ENCODE measurements at regions not wholly inside any gene's neighbourhood (a gene's known extent, or its start where the extent isn't known, plus 50 kb on each side); places are given as distances from the start of the nearest gene placed in this dataset.

GRCh38 chr18:10093445-10093844 lies 179.6 kb downstream of the VAPA start:
- Mint-ChIP-seq H3K4me3 (ENCODE audit: unreplicated experiment) (no peak overlapping the region), H3K27me3 (ENCODE audit: low read depth) (no peaks in the 10 kb centered on the region), H3K27ac (ENCODE audit: unreplicated experiment) (no peak overlapping the region), H3K9me3 (ENCODE audit: low read depth) (no peaks in the 10 kb centered on the region), H3K36me3 (ENCODE audit: low read depth) (no peaks in the 10 kb centered on the region), H3K4me1 (ENCODE audit: low read depth) (peaks cover 20% of the 10 kb centered on the region)
- no peak for DNase-seq (ENCODE audit: low spot score)
- no peak for TF ChIP-seq CTCF (IDR thresholded peaks at IDR 0.05)

DNA sequence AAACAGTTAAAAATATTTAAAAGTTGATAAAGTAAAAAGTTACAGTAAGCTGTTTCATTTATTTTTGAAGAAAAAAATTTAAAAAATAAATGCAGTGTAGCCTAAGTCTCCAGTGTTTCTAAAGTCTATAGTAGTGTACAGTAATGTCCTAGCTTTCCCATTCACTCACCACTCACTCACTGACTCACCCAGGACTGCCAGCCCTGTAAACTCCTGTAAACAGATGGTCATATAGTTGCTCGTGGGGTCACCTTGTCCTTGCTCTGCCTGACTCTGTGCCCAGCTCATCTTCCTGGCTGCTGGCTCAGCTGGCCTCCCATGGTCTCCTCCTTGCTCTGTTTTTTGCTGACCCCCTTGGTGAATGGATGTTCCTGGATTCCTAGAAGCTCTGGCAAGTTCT lies 180.3 kb downstream of the VAPA start:
- no peak for TF ChIP-seq CTCF (IDR thresholded peaks at IDR 0.05)
- no peaks in the 10 kb centered on the region for H3K9me3 Mint-ChIP-seq (ENCODE audit: low read depth)
- no peak overlapping the region for H3K4me3 Mint-ChIP-seq (ENCODE audit: unreplicated experiment)
- DNase-seq (ENCODE audit: low spot score) = no peak
- no peaks in the 10 kb centered on the region for H3K27me3 Mint-ChIP-seq (ENCODE audit: low read depth)
- peaks cover 20% of the 10 kb centered on the region for H3K4me1 Mint-ChIP-seq (ENCODE audit: low read depth)
- peak overlapping the region; percentile 42 for H3K27ac Mint-ChIP-seq (ENCODE audit: unreplicated experiment)
- no peaks in the 10 kb centered on the region for H3K36me3 Mint-ChIP-seq (ENCODE audit: low read depth)

DNA sequence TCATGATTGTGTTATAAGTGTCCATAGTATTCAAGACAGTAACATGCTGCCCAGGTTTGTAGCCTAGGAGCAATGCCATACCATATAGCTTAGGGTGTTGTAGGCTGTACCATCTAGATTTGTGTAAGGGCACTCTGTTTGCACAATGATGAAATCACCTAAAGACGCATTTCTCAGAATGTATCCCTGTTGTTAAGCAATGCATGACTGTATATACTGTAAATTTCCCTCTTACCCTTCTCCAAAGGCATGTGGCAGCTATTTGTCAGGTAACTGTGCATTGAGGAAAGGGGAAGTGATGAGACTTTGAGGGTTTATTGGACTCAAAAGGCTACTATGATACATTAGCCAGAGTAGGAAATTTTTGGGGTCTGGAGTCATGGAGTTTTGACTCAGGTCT lies 180.8 kb downstream of the VAPA start:
- Mint-ChIP-seq H3K9me3 (ENCODE audit: low read depth) (no peaks in the 10 kb centered on the region), H3K4me1 (ENCODE audit: low read depth) (peaks cover 20% of the 10 kb centered on the region), H3K36me3 (ENCODE audit: low read depth) (no peaks in the 10 kb centered on the region), H3K27me3 (ENCODE audit: low read depth) (no peaks in the 10 kb centered on the region), H3K4me3 (ENCODE audit: unreplicated experiment) (no peak overlapping the region), H3K27ac (ENCODE audit: unreplicated experiment) (no peak overlapping the region)
- TF ChIP-seq CTCF (IDR thresholded peaks at IDR 0.05) = no peak
- DNase-seq (ENCODE audit: low spot score) = no peak

DNA sequence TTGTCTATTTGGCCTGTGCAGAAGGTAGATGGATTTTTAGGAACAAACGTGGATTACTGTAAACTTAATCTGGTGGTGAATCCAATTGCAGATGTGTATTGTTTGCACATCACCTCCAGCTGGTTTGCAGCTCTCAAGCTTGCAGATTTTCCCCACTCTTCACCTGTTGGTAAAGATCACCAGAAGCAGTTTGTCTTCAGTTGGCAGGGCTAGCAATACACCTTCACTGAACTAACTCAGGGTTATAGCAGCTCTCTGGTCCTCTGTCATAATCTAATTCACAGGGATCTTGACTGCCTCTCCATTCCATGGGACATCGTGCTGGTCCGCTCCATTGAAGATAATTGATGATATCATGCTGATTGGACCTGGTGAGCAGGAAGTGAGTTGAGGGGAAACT lies 181.5 kb downstream of the VAPA start:
- no peak for TF ChIP-seq CTCF (IDR thresholded peaks at IDR 0.05)
- Mint-ChIP-seq H3K4me3 (ENCODE audit: unreplicated experiment) (no peak overlapping the region), H3K27ac (ENCODE audit: unreplicated experiment) (no peak overlapping the region), H3K9me3 (ENCODE audit: low read depth) (no peaks in the 10 kb centered on the region), H3K4me1 (ENCODE audit: low read depth) (peaks cover 14% of the 10 kb centered on the region), H3K27me3 (ENCODE audit: low read depth) (no peaks in the 10 kb centered on the region), H3K36me3 (ENCODE audit: low read depth) (no peaks in the 10 kb centered on the region)
- no peak for DNase-seq (ENCODE audit: low spot score)

GRCh38 chr18:10099539-10100140 lies 185.8 kb downstream of the VAPA start:
- H3K4me3 Mint-ChIP-seq (ENCODE audit: unreplicated experiment) = no peak overlapping the region

More at GRCh38 chr18:10099539-10100140, 185.8 kb downstream of the VAPA start:
- no peaks in the 10 kb centered on the region for H3K27me3 Mint-ChIP-seq (ENCODE audit: low read depth)
- DNase-seq (ENCODE audit: low spot score) = no peak
- peaks cover 1% of the 10 kb centered on the region for H3K9me3 Mint-ChIP-seq (ENCODE audit: low read depth)
- no peak overlapping the region for H3K27ac Mint-ChIP-seq (ENCODE audit: unreplicated experiment)
- no peak for TF ChIP-seq CTCF (IDR thresholded peaks at IDR 0.05)
- peaks cover 14% of the 10 kb centered on the region for H3K4me1 Mint-ChIP-seq (ENCODE audit: low read depth)
- no peaks in the 10 kb centered on the region for H3K36me3 Mint-ChIP-seq (ENCODE audit: low read depth)

Measured in chondrocyte (in vitro differentiated cells).